Activated CD8-positive, alpha-beta memory T cell treated with anti-CD3 and anti-CD28 coated beads for 48 hours (primary cell): ENCODE measurements at regions not wholly inside any gene's neighbourhood (a gene's known extent, or its start where the extent isn't known, plus 50 kb on each side); places are given as distances from the start of the nearest gene placed in this dataset.
"Not testable (repeated sequence)": the region's sequence is repeated elsewhere in the genome, so short reads cannot be mapped to it uniquely, and the experiment has no call there.

Experiments
- DNase-seq, 3 experiments: peaks; one replicate each; pipeline ENCODE4 v3.0.0-alpha.2; 2020; ENCODE audit warnings: low read depth in 2 of 3, low spot score in 2 of 3

- no peak for DNase-seq
Measured at GRCh38 chr17:33873201-33873617, 381.9 kb upstream of the CCL2 start.

DNA sequence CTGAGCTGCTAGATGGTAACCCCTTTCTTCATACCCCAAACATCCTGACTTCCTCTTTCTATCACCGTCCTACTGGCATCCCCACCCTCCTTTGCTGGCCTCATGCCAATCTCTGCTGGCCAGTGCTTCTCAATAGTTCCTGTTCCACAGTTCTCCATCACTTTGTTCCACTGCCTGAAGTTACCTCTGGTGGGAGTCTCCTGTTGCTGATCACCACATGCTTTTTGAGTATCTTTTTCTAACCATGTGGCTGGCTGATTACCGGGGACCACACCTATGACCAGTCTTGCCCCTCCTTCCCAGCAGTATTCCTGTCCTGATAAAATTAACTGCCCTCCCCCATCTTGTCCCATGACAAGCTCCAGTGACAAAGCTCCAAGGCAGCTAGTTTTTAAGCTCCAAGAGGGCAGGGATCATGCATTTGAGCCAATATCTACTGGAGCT lies 380.4 kb upstream of the CCL2 start:
- DNase-seq = no peak

- DNase-seq = no peak
Measured at GRCh38 chr17:33875973-33876372, 379.1 kb upstream of the CCL2 start.

- DNase-seq = not testable (repeated sequence)
Measured at GRCh38 chr17:33882273-33882672, 372.8 kb upstream of the CCL2 start.

GRCh38 chr17:33882677-33883076 lies 372.4 kb upstream of the CCL2 start:
- DNase-seq = not testable (repeated sequence)

- no peak for DNase-seq
Measured at GRCh38 chr17:33888455-33888854, 366.6 kb upstream of the CCL2 start.

DNA sequence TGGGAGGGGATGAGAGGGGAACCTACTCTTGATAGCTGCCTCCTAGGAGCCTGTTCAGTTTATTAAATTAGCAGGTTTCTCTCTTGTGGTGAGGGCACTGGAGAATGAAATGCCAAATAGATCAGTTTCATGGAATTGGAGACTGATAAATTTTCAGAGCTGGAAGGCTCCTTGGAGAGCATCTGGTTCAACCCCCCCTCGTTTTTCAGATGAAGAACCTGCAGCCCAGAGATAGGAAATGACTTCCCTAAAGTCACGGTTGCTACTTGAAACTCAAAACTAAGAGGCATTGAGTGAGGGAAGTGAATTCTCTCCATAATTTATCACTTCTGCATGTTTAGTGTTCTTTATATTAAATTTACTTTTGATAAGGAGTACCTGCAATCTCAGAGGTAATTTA lies 366.0 kb upstream of the CCL2 start:
- DNase-seq = no peak

DNA sequence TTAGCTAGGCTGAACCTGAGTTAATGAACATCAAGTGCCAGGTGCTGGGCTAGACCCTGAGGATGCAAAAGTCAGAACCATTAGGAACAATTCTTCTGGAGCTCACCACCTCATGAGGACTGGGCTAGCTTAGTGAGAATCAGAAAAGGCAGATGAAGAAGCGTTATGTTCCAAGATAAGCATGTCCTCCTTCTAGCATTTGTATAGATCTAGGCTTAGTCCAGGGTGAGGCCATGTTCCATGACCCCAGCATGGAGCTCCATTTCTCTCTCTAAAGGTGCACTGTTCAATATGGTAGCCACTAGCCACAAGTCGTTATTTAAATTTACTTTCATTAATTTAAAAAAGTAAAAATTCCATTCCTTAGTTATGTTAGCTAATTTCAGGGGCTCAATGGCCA lies 365.3 kb upstream of the CCL2 start:
- DNase-seq = no peak

DNA sequence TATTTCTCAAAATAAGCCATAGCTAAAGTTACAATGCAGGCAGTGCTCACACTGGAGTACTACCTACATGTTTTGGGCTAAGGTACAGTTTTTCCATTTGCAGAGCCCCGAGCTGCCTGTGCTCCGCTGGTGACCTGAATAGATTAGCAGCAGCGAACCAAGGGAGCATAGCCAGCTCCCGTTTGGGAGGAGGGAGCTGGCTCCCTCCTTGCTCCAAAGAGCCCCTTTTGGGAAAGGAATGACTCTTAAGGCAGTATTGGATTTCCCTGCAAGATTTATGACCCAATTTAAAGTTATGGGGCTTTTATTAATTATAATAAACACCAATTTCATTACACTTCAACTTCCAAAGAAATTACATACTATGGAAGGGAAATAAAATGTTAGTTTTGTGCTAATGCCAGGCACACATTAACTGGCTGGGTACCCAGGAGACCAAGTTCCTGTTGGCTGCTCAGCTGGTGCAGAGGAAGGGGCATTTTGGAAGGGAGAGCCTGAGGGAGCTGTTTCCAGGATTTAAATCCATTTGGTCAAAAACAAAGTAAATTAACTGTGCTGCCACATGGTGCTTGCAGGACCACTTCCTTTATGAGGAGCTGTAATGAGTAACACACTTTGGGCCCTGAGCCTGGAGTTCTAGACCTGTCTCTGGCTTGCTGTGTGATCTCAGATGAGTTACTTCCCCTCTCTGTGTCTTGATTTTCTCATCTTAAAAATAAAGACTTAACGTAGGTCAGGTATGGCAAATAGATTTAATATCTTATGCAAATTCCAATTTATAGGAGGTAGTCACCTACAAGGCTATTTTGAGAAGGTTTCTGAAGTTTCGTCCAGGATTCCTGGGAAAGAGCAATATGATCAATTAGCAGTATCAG lies 362.1 kb upstream of the CCL2 start:
- DNase-seq = no peak

DNA sequence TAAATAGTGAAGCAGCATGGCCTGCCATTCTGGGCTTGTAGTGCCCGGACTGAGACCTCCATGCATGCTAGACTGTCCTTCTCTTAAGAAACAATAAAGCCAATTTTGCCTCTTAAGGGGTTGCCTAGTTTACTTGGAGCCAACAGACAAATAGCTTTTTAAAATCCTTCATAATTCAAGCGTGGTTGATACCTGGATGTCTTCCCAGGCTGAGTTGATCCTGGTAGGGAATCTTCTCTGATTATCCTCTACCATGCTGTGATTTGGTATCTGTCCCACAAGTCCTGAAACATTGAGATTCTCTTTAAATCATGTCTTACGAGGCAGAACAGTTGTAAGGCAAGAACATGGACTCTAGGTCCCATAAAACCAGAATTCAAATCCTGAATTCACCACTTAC lies 359.6 kb upstream of the CCL2 start:
- no peak for DNase-seq

DNA sequence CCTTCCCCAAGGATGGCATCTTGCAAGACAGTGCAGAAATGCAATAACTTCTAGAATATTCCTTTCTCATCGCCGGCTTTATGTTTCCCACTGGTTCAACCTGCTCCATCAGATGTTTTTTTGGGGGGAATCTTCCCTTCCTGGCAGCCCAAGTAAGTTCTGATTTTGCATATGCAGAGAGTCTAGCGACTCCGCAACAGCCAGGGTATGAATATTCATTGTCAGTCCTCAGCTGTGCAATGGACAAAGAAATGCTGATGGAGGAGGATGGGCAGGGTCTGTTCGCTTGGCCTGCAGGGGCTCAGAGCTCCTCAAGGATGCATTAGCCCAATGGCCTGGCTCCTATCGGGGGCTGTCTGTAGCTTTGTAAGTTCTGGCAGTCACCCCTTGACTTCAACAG lies 358.8 kb upstream of the CCL2 start:
- DNase-seq = no peak

GRCh38 chr17:33901085-33901484 lies 354.0 kb upstream of the CCL2 start:
- no peak for DNase-seq

DNA sequence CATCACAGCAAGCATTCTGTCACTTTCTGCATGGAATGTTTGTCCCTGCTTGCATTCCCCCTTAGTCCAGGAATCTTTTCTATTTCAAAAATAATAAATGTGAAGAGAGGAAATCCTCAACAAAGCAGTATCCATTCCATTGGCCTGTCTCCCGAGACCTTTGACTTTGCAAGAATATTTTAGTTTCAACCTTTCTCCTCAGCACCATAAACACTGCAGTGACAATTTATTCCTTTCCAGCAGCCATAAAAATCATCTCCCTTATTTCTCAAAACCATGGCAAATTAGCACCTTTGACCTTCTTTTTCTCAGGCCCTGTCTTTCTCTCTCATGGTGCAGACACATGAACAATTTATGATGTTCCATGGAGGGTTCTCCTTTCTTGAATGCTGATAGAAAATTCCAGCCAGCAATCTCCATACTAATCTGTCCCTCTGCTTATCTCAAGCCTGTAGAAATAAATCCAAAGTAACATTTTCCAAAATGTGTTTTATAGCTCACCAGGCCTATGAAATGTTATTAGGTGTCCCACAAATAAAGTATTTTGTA lies 352.1 kb upstream of the CCL2 start:
- DNase-seq = no peak

DNA sequence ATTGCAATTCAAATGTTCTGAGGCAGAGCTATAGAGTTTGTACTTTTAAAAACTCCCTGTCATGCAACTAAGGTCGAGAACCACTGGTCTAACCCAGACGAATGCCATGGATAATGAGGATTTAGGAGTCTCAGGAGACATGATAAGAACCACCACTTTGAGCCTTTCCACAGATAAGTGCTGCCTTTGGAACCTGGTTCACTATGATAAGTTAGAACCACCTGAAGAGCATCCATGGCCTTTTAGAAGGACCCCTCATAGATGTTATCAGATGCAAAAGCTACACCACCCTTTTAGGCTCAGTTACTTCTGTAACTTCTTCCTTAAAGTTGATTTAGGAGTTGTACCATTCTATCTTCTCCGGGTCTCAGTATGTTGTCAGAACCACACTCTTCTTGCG lies 350.6 kb upstream of the CCL2 start:
- DNase-seq = no peak

- DNase-seq = no peak
Measured at GRCh38 chr17:33905338-33905800, 349.7 kb upstream of the CCL2 start.

DNA sequence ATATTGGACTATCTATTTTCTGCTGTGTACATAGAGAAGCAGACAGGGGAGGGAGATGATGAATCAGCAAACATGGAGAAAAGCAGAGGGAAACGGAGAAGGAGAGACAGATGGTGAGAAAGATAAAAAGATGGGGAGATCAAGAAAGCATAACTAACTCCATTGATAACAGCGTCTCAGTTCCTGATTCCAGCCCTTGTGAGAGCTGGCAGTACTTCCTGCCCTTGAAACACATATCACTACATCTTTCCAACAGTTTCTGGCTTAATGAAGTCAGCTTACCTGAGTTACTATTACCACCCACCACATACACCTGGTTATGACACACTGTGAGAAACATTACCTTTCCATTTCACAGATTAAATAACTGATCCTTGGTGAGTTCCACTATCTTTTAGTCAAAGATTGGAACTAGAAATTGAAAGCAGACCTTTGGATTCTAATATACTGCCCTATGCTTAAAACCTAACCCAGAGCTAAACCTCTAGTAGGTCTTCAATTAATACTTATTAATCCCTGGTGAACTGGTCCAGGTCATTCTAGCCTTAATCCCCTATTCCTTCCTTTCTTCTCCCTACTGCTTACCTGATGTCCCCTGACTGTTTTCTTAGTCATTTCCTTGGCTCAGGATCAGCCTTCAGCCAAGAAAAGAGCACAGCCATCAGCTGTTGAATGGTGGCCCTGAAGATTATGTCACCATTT lies 346.6 kb upstream of the CCL2 start:
- no peak for DNase-seq

DNA sequence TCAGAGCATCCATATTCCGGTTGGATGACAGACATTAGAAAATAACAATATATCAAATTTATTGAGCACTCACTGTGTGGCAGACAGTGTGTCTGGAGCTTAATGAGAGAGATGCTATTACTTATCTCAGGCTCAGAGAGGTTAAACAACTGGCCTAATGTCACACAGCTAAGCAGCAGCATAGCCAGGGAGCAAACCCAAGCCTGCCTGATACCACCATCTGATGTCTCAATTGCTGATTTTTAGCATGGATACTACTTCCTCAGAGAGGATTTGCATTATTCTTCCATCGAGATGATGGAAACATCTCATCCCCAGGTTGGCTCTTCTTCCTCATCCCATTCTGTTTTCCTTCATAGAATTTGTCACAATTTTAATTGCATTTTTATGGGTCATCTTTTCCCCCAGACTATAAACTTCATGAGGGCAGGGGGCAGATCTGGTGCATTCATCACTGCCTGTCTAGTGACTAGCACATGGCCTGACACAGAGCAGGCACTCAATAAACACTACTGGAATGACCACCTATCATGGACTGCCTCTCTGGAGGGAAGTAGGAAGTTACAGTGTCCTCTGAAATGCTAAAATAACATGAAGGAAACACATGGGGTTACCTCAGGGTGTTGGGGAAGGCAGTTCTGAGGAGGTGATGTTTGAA lies 344.8 kb upstream of the CCL2 start:
- DNase-seq = no peak

GRCh38 chr17:33914125-33914524 lies 341.0 kb upstream of the CCL2 start:
- DNase-seq = no peak

DNA sequence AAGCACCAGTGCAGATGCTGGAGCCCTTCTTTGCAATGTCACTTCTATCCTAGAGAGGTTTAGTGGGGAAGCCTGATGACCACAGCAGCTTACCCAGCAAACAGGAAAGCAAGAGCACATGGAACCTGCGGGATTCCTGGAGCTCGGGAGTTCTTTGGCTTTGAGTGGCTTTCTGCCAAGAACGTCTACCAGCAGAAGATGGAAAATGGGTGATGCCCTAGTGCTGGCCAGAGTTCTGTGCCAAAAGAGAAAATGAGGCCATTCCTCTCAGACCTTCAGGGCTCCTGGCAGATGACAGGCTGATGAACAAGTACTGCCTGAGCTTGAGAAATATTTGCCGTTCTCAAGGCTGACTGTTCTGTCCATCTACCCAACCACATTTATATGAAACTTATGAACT lies 332.1 kb upstream of the CCL2 start:
- no peak for DNase-seq

GRCh38 chr17:33924104-33924503 lies 331.0 kb upstream of the CCL2 start:
- no peak for DNase-seq

GRCh38 chr17:33925649-33926048 lies 329.4 kb upstream of the CCL2 start:
- DNase-seq = no peak

GRCh38 chr17:33927732-33928133 lies 327.4 kb upstream of the CCL2 start:
- DNase-seq = no peak
